ENCODE measurements at regions not wholly inside any gene's neighbourhood (a gene's known extent, or its start where the extent isn't known, plus 50 kb on each side); places are given as distances from the start of the nearest gene placed in this dataset.

DNA sequence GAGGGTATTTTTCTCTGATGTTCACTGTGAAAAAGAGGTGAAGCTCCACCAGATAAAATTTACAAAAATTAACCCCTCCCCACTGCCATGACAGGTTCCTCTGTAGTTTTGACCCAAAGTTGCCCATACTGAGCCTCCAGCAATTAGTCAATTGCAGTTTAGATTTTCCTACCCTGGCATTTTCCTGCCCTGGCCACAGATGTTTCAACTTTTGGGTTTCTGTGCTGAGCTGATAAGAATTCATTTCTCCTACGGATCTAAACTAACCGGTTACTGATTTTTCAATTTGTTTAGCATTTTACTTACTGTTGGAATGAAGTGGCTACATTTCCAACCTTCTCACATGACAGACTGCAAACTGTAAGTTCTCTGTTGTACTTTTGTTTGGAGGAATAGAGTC is 1346.1 kb upstream of the EPHA6 start (continued):
- TF ChIP-seq, protein P1, sequence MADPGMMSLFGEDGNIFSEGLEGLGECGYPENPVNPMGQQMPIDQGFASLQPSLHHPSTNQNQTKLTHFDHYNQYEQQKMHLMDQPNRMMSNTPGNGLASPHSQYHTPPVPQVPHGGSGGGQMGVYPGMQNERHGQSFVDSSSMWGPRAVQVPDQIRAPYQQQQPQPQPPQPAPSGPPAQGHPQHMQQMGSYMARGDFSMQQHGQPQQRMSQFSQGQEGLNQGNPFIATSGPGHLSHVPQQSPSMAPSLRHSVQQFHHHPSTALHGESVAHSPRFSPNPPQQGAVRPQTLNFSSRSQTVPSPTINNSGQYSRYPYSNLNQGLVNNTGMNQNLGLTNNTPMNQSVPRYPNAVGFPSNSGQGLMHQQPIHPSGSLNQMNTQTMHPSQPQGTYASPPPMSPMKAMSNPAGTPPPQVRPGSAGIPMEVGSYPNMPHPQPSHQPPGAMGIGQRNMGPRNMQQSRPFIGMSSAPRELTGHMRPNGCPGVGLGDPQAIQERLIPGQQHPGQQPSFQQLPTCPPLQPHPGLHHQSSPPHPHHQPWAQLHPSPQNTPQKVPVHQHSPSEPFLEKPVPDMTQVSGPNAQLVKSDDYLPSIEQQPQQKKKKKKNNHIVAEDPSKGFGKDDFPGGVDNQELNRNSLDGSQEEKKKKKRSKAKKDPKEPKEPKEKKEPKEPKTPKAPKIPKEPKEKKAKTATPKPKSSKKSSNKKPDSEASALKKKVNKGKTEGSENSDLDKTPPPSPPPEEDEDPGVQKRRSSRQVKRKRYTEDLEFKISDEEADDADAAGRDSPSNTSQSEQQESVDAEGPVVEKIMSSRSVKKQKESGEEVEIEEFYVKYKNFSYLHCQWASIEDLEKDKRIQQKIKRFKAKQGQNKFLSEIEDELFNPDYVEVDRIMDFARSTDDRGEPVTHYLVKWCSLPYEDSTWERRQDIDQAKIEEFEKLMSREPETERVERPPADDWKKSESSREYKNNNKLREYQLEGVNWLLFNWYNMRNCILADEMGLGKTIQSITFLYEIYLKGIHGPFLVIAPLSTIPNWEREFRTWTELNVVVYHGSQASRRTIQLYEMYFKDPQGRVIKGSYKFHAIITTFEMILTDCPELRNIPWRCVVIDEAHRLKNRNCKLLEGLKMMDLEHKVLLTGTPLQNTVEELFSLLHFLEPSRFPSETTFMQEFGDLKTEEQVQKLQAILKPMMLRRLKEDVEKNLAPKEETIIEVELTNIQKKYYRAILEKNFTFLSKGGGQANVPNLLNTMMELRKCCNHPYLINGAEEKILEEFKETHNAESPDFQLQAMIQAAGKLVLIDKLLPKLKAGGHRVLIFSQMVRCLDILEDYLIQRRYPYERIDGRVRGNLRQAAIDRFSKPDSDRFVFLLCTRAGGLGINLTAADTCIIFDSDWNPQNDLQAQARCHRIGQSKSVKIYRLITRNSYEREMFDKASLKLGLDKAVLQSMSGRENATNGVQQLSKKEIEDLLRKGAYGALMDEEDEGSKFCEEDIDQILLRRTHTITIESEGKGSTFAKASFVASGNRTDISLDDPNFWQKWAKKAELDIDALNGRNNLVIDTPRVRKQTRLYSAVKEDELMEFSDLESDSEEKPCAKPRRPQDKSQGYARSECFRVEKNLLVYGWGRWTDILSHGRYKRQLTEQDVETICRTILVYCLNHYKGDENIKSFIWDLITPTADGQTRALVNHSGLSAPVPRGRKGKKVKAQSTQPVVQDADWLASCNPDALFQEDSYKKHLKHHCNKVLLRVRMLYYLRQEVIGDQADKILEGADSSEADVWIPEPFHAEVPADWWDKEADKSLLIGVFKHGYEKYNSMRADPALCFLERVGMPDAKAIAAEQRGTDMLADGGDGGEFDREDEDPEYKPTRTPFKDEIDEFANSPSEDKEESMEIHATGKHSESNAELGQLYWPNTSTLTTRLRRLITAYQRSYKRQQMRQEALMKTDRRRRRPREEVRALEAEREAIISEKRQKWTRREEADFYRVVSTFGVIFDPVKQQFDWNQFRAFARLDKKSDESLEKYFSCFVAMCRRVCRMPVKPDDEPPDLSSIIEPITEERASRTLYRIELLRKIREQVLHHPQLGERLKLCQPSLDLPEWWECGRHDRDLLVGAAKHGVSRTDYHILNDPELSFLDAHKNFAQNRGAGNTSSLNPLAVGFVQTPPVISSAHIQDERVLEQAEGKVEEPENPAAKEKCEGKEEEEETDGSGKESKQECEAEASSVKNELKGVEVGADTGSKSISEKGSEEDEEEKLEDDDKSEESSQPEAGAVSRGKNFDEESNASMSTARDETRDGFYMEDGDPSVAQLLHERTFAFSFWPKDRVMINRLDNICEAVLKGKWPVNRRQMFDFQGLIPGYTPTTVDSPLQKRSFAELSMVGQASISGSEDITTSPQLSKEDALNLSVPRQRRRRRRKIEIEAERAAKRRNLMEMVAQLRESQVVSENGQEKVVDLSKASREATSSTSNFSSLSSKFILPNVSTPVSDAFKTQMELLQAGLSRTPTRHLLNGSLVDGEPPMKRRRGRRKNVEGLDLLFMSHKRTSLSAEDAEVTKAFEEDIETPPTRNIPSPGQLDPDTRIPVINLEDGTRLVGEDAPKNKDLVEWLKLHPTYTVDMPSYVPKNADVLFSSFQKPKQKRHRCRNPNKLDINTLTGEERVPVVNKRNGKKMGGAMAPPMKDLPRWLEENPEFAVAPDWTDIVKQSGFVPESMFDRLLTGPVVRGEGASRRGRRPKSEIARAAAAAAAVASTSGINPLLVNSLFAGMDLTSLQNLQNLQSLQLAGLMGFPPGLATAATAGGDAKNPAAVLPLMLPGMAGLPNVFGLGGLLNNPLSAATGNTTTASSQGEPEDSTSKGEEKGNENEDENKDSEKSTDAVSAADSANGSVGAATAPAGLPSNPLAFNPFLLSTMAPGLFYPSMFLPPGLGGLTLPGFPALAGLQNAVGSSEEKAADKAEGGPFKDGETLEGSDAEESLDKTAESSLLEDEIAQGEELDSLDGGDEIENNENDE (IDR thresholded peaks at IDR 0.05; ENCODE audit: insufficient replicate concordance, low read length): no peak

Data from H1 (cell line).